RKO (cell line): ENCODE measurements at regions not wholly inside any gene's neighbourhood (a gene's known extent, or its start where the extent isn't known, plus 50 kb on each side); places are given as distances from the start of the nearest gene placed in this dataset.

Experiments used
- DNase-seq: peaks from one replicate; pipeline ENCODE4 v3.0.0-alpha.2; 2016; ENCODE audit warnings: low spot score

GRCh38 chr4:19780871-19781270, 470.8 kb upstream of the SLIT2 start:
- DNase-seq: no peak

- DNase-seq: no peak
These were observed 474.8 kb upstream of the SLIT2 start for GRCh38 chr4:19776929-19777328.

- DNase-seq: peak; percentile 61
These were observed 475.7 kb upstream of the SLIT2 start for GRCh38 chr4:19776021-19776459.

- DNase-seq: no peak
These were observed 476.9 kb upstream of the SLIT2 start for GRCh38 chr4:19774690-19775256.

GRCh38 chr4:19772581-19772980, 479.1 kb upstream of the SLIT2 start:
- DNase-seq: no peak

GRCh38 chr4:19756661-19757060, 495.0 kb upstream of the SLIT2 start:
- no peak for DNase-seq

- DNase-seq: no peak
These were observed 499.1 kb upstream of the SLIT2 start for GRCh38 chr4:19752599-19752998.

GRCh38 chr4:19748519-19749479, 502.9 kb upstream of the SLIT2 start:
- DNase-seq: no peak

- no peak for DNase-seq
These were observed 505.3 kb upstream of the SLIT2 start for GRCh38 chr4:19746377-19746776.

GRCh38 chr4:19743115-19743638, 508.5 kb upstream of the SLIT2 start:
- no peak for DNase-seq

GRCh38 chr4:19739101-19739651, 512.5 kb upstream of the SLIT2 start:
- peak; percentile 21 for DNase-seq

GRCh38 chr4:19736968-19737756, 514.5 kb upstream of the SLIT2 start:
- no peak for DNase-seq

GRCh38 chr4:19735012-19735411, 516.7 kb upstream of the SLIT2 start:
- DNase-seq: no peak

- DNase-seq: no peak
These were observed 521.6 kb upstream of the SLIT2 start for GRCh38 chr4:19729886-19730651.

GRCh38 chr4:19728773-19729172, 522.9 kb upstream of the SLIT2 start:
- no peak for DNase-seq

GRCh38 chr4:19727141-19727540, 524.6 kb upstream of the SLIT2 start:
- DNase-seq: no peak

- DNase-seq: no peak
These were observed 526.6 kb upstream of the SLIT2 start for GRCh38 chr4:19725130-19725529.

- DNase-seq: no peak
These were observed 529.3 kb upstream of the SLIT2 start for GRCh38 chr4:19722404-19722803.

GRCh38 chr4:19721587-19721986, 530.1 kb upstream of the SLIT2 start:
- DNase-seq: no peak

- no peak for DNase-seq
These were observed 531.1 kb upstream of the SLIT2 start for GRCh38 chr4:19720610-19721009.

GRCh38 chr4:19720190-19720589, 531.5 kb upstream of the SLIT2 start:
- DNase-seq: no peak
